ENCODE measurements at regions not wholly inside any gene's neighbourhood (a gene's known extent, or its start where the extent isn't known, plus 50 kb on each side); places are given as distances from the start of the nearest gene placed in this dataset.
"Not testable (repeated sequence)": the region's sequence is repeated elsewhere in the genome, so short reads cannot be mapped to it uniquely, and the experiment has no call there.

GRCh38 chr4:181830404-181831035 is 412.7 kb upstream of the TENM3 start:
- no peak for DNase-seq (ENCODE audit: low read depth)
- no peak overlapping the region for H3K4me3 ChIP-seq (ENCODE audit: low read depth, low read length)
- TF ChIP-seq CTCF (conservative IDR thresholded peaks at IDR 0.05; ENCODE audit: low read depth, low read length) = no peak

DNA sequence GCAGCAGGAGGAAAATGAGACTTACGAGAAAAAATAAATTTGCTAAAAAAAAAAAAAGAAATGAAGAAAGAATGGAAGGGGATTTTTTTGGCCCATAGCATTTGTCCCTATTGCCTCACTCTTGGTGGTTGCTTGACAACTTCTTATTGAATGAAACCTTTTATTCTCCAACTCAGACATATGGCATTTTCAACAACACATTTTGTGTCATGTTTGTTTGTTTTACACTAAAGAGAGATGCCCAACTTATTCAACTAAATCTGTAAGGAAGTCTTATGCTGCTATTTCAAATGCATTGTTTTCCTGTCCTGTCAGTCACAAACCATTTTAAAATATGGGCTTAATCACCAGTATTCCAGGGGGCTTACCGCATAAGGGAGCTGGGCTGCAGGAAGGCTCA is 409.1 kb upstream of the TENM3 start:
- TF ChIP-seq CTCF (conservative IDR thresholded peaks at IDR 0.05; ENCODE audit: low read depth, low read length) = no peak
- H3K4me3 ChIP-seq (ENCODE audit: low read depth, low read length) = no peak overlapping the region
- no peak for DNase-seq (ENCODE audit: low read depth)

DNA sequence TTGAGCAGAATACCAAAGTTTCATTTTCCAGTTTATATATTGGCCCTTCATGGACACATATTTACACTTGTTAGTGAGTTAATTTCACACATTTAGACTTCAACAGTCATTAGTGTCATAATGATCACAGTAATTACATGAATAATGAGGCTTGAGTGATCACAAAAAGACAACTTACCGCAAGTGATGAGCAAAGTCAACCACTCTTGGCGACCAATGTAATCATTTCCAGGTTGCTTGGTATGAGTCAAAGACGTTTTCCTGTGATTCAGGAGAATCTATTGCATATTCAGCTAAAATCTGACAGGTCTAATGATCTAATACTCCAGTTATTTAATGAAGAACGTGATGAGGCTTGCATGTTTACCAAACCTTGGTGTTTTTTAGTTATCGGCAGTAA is 407.9 kb upstream of the TENM3 start:
- no peak for TF ChIP-seq CTCF (conservative IDR thresholded peaks at IDR 0.05; ENCODE audit: low read depth, low read length)
- DNase-seq (ENCODE audit: low read depth) = peak; percentile 15
- H3K4me3 ChIP-seq (ENCODE audit: low read depth, low read length) = no peak overlapping the region

GRCh38 chr4:181838253-181838652 is 404.9 kb upstream of the TENM3 start:
- no peak for TF ChIP-seq CTCF (conservative IDR thresholded peaks at IDR 0.05; ENCODE audit: low read depth, low read length)
- no peak for DNase-seq (ENCODE audit: low read depth)
- no peak overlapping the region for H3K4me3 ChIP-seq (ENCODE audit: low read depth, low read length)

GRCh38 chr4:181843797-181844196 is 399.4 kb upstream of the TENM3 start:
- DNase-seq (ENCODE audit: low read depth); H3K4me3 ChIP-seq (ENCODE audit: low read depth, low read length): not testable (repeated sequence)

DNA sequence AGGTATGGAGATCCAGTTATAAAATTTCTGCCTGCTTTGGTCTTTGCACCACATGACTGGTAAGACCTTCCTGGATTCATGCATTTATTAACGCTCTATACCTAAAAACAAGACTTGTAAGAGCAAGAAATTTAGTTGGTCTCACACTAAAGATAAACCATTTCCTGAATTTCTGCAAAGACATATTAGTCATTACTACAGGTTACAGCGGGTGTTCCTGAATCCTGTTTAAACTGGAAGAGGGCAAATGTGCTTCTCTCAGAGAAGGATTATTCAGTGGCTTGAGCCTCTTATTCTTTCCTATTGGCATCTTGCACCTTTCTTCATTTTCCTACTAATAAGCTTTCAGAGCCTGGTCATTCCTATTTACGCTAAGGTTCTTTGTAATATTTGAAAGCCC is 397.6 kb upstream of the TENM3 start:
- no peak overlapping the region for H3K4me3 ChIP-seq (ENCODE audit: low read depth, low read length)
- no peak for TF ChIP-seq CTCF (conservative IDR thresholded peaks at IDR 0.05; ENCODE audit: low read depth, low read length)
- no peak for DNase-seq (ENCODE audit: low read depth)

DNA sequence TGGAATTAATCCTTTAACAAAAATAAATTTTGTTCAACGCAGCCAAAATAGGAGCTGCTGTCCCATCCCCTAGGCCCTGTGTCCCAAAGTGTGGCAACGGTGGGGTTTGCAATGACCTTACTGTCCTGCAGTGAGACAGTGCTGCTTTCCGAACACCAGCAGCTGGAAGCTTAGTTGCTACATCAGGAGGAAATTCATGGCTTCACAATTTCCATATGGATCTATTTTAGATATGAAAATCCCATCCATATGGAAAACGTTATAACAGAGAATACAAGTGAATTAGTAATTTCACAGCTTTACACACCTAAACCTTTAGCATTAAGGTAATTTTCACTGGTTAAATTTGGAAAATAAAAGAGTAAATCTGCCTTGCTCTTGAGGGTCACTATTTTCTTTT is 396.3 kb upstream of the TENM3 start:
- no peak for DNase-seq (ENCODE audit: low read depth)
- no peak overlapping the region for H3K4me3 ChIP-seq (ENCODE audit: low read depth, low read length)
- no peak for TF ChIP-seq CTCF (conservative IDR thresholded peaks at IDR 0.05; ENCODE audit: low read depth, low read length)

Data from epithelial cell of proximal tubule (primary cell).